GM04504 (cell line): ENCODE measurements at regions not wholly inside any gene's neighbourhood (a gene's known extent, or its start where the extent isn't known, plus 50 kb on each side); places are given as distances from the start of the nearest gene placed in this dataset.

ENCODE experiments used
- DNase-seq: peaks from one replicate; pipeline ENCODE4 v3.0.0-alpha.2; 2012; ENCODE audit warnings: low read depth

- no peak for DNase-seq
These were observed 116.1 kb upstream of the SH3BP4 start for GRCh38 chr2:234835738-234836137.

- DNase-seq: no peak
These were observed 117.4 kb upstream of the SH3BP4 start for GRCh38 chr2:234834228-234834923.

GRCh38 chr2:234830853-234831252 is 121.0 kb upstream of the SH3BP4 start:
- DNase-seq: no peak

GRCh38 chr2:234829074-234829455 is 122.8 kb upstream of the SH3BP4 start:
- no peak for DNase-seq

GRCh38 chr2:234828382-234829073 is 123.3 kb upstream of the SH3BP4 start:
- DNase-seq: no peak

- DNase-seq: no peak
These were observed 124.5 kb upstream of the SH3BP4 start for GRCh38 chr2:234827096-234827860.

- DNase-seq: no peak
These were observed 125.1 kb upstream of the SH3BP4 start for GRCh38 chr2:234826681-234827080.

GRCh38 chr2:234825616-234826015 is 126.2 kb upstream of the SH3BP4 start:
- DNase-seq: no peak

- peak; percentile 96 for DNase-seq
These were observed 127.9 kb upstream of the SH3BP4 start for GRCh38 chr2:234823877-234824376.

- DNase-seq: no peak
These were observed 128.5 kb upstream of the SH3BP4 start for GRCh38 chr2:234823196-234823876.

GRCh38 chr2:234821946-234822475 is 129.8 kb upstream of the SH3BP4 start:
- DNase-seq: no peak

- DNase-seq: no peak
These were observed 132.9 kb upstream of the SH3BP4 start for GRCh38 chr2:234818937-234819336.

- no peak for DNase-seq
These were observed 135.3 kb upstream of the SH3BP4 start for GRCh38 chr2:234816491-234816890.

GRCh38 chr2:234816056-234816455 is 135.8 kb upstream of the SH3BP4 start:
- DNase-seq: no peak

- no peak for DNase-seq
These were observed 137.4 kb upstream of the SH3BP4 start for GRCh38 chr2:234814374-234814773.

- DNase-seq: no peak
These were observed 139.0 kb upstream of the SH3BP4 start for GRCh38 chr2:234812851-234813250.

- DNase-seq: no peak
These were observed 142.9 kb upstream of the SH3BP4 start for GRCh38 chr2:234808907-234809306.

GRCh38 chr2:234806818-234807217 is 145.0 kb upstream of the SH3BP4 start:
- no peak for DNase-seq

GRCh38 chr2:234805836-234806235 is 146.0 kb upstream of the SH3BP4 start:
- no peak for DNase-seq

GRCh38 chr2:234804704-234805103 is 147.1 kb upstream of the SH3BP4 start:
- no peak for DNase-seq

- DNase-seq: no peak
These were observed 149.0 kb upstream of the SH3BP4 start for GRCh38 chr2:234802845-234803171.
